ENCODE measurements at regions not wholly inside any gene's neighbourhood (a gene's known extent, or its start where the extent isn't known, plus 50 kb on each side); places are given as distances from the start of the nearest gene placed in this dataset.

DNA sequence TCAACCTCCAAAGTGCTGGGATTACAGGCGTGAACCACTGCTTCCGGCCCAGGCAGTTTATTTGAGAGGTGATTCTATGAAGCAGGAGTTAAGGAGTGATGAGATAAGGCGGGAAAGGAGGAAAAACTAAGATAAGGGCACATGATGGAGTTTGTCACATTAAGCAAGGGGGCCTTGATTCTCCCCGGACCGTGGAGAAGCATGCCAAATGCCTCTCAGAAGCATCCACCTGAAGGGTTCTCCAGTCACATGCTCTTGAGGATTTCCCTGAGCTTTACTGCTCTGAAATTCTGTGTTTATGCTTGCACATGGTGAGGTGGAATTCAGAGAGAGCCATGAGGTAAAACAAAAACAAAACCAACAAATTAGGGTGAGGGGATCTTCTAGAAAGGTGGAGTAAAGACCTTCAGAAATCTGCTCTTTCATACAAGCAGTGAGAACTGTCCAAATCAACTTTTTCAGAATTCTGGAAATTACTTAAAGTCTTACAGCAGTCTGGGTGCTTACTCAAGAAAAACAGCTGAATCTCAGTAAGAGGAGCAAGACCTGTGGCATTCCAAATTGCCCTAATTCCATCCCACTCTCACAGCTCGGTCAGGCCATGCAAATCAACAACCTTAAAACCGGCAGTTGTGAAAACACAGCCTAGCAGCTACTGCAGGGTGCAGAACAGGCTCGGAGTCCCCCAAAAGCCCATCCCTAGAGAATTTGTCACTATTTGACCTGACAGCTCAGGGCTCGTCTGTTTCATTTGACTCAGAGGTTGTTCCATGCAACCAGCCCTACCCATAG, 69.1 kb upstream of the CTLA4 start:
- TF ChIP-seq CTCF (IDR thresholded peaks at IDR 0.05; ENCODE audit: control extremely low read depth in 1 of 3, insufficient read depth in 1 of 3, low read depth in 1 of 3, low read length in 3 of 3) (no peak), POLR2A (IDR thresholded peaks at IDR 0.05; ENCODE audit: control extremely low read depth in 1 of 2, low read depth in 2 of 2, low read length in 2 of 2) (no peak), EZH2 (IDR thresholded peaks at IDR 0.05; ENCODE audit: low read depth, low read length, severe bottlenecking) (no peak), MAX (IDR thresholded peaks at IDR 0.05) (no peak), TBP (IDR thresholded peaks at IDR 0.05; ENCODE audit: low read depth, low read length) (no peak), SRF (IDR thresholded peaks at IDR 0.05; ENCODE audit: low read depth, low read length) (no peak), RXRA (IDR thresholded peaks at IDR 0.05; ENCODE audit: insufficient read depth, low read depth, low read length) (no peak)

Data from H1 (cell line).